ENCODE measurements at regions not wholly inside any gene's neighbourhood (a gene's known extent, or its start where the extent isn't known, plus 50 kb on each side); places are given as distances from the start of the nearest gene placed in this dataset.

DNA sequence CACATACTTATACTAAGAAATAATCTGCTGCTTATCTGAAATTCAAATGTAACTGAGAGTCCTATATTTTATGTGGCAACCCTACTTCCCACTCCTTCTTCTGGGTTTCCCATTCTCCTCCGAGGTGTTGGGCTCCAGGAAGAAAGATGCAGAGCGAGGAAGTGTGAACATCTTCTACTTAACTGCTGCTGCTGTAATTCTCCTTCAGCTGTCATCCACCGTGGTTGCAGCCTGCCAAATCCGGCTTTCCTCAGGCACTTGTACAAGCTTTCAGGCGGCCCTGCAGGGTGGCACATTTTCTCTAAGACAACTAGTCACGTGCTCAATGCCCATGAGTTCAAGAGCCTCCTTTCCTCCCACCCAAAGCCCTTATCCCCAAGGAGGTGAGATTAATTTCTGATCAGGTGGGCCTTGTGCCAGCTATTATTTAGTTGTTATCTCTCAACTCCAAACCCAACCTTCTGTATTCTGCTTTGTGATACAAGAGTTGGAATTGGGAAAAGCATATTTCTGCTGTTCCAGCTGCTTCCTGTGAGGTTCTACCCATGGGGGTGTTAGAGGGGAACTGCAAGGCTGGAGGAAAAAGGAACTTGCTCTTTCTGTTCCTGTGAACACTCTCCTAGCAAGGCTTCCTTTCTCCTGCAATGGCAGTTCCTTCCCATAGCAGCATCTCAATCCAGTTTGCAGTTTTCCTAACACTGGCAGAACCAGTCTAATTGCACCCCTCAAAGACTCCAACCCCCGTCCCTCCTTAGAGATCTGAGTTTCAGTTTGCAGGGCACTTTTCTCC lies 67.6 kb upstream of the RBBP6 start:
- no peak overlapping the region for H3K4me3 ChIP-seq (ENCODE audit: low read depth, low read length)
- no peak for TF ChIP-seq CTCF (IDR thresholded peaks at IDR 0.05; ENCODE audit: low read depth, low read length, missing control alignments)
- DNase-seq (ENCODE audit: low read depth) = no peak

DNA sequence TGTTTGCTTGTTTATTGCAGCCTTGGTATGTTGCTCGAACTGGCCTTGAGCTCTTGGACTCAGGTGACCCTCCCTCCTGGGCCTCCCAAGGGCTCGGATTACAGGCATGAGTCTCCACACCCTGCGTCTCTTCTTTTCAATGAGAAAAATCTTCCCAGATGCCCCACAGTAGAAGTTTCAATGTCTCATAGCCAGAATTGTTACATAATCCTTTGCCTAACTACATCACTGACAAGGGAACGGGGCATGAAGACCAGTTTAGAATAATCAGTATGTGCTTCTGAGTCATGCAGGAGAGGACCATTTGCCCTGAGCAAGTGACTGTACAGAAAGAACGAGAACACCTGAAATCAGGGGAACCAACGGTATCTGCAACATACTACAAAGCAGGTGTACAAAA lies 61.9 kb upstream of the RBBP6 start:
- no peak overlapping the region for H3K4me3 ChIP-seq (ENCODE audit: low read depth, low read length)
- no peak for DNase-seq (ENCODE audit: low read depth)
- TF ChIP-seq CTCF (IDR thresholded peaks at IDR 0.05; ENCODE audit: low read depth, low read length, missing control alignments) = no peak

- no peak for DNase-seq (ENCODE audit: low read depth)
- no peak for TF ChIP-seq CTCF (IDR thresholded peaks at IDR 0.05; ENCODE audit: low read depth, low read length, missing control alignments)
- H3K4me3 ChIP-seq (ENCODE audit: low read depth, low read length) = no peak overlapping the region
Observed at GRCh38 chr16:24478401-24478800, 61.0 kb upstream of the RBBP6 start.

DNA sequence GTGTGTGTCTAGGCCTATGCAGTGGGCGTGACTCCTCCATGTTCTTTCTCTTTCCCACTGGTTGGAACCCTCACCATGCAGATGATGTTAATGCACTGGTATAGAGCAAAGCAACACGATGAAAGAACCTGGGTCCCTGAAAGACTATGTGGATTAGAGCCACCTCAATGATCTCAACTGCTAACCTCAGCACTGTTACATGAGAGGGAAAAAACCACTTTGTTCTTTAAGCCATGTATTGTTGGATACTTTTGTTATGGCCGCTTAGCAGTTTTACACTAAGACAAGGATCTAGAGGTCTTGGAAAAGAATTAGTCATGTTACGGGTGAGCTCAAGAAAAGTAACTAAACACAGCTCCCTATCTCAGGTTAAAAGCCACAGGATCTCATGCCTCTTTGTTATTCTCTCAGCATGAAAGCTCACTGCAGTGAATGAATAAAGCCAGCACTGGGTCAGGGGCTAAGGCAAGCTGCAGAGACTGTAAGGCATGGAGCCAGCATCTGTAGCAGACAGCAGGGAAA lies 56.6 kb upstream of the RBBP6 start:
- no peak for TF ChIP-seq CTCF (IDR thresholded peaks at IDR 0.05; ENCODE audit: low read depth, low read length, missing control alignments)
- H3K4me3 ChIP-seq (ENCODE audit: low read depth, low read length) = no peak overlapping the region
- DNase-seq (ENCODE audit: low read depth) = no peak

GRCh38 chr16:24488045-24488444 lies 51.3 kb upstream of the RBBP6 start:
- TF ChIP-seq CTCF (IDR thresholded peaks at IDR 0.05; ENCODE audit: low read depth, low read length, missing control alignments) = no peak
- no peak for DNase-seq (ENCODE audit: low read depth)
- H3K4me3 ChIP-seq (ENCODE audit: low read depth, low read length) = no peak overlapping the region

All from GM12864 (cell line).